ENCODE measurements at regions not wholly inside any gene's neighbourhood (a gene's known extent, or its start where the extent isn't known, plus 50 kb on each side); places are given as distances from the start of the nearest gene placed in this dataset.
A peak's percentile ranks its signal among the peaks of the same experiment; 100 is the strongest.

DNA sequence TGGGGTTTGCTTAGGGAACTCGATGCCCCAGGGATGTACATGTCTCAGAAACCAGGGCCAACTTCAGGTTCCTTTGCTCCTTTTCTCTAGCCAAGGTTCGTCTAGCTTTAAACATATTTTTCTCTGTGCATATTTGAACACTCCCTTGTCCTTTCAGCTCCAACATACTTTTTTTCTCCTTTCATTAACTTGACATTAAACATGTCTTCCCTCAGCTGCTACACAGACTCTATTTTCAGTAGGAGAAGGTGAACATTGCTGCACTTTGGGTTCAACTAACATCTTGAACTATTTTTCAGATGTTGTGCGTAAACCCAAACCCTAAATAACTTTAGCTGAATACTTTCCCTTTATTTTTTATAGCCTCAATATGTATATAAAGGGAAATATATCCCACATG is 212.9 kb downstream of the MTX2 start:
- no peaks in the 10 kb centered on the region for H3K36me3 ChIP-seq
- TF ChIP-seq EP300 (IDR thresholded peaks at IDR 0.05) (no peak), POLR2AphosphoS5 (IDR thresholded peaks at IDR 0.05) (no peak), POLR2A (IDR thresholded peaks at IDR 0.05) (no peak)
- TF ChIP-seq, protein P1, sequence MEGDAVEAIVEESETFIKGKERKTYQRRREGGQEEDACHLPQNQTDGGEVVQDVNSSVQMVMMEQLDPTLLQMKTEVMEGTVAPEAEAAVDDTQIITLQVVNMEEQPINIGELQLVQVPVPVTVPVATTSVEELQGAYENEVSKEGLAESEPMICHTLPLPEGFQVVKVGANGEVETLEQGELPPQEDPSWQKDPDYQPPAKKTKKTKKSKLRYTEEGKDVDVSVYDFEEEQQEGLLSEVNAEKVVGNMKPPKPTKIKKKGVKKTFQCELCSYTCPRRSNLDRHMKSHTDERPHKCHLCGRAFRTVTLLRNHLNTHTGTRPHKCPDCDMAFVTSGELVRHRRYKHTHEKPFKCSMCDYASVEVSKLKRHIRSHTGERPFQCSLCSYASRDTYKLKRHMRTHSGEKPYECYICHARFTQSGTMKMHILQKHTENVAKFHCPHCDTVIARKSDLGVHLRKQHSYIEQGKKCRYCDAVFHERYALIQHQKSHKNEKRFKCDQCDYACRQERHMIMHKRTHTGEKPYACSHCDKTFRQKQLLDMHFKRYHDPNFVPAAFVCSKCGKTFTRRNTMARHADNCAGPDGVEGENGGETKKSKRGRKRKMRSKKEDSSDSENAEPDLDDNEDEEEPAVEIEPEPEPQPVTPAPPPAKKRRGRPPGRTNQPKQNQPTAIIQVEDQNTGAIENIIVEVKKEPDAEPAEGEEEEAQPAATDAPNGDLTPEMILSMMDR (IDR thresholded peaks at IDR 0.05) = no peak
- peaks cover 0 to 15% (median 0%) of the 10 kb centered on the region in 3 donors for H3K27me3 ChIP-seq
- no peaks in the 10 kb centered on the region for H3K9me3 ChIP-seq
- 65 to 79% (median 67%) methylated on average over 3 of the region's 3 CpGs for WGBS, 5 donors
- no peaks in the 10 kb centered on the region for H3K4me1 ChIP-seq
- intact Hi-C loops (cut with DNase I; ENCODE audit: low total_unique reads) = no loop called here
- no peak overlapping the region for H3K4me3 ChIP-seq
- no peak overlapping the region for H3K27ac ChIP-seq
- DNase-seq = peak in 1 of 2 donors; percentile 33

DNA sequence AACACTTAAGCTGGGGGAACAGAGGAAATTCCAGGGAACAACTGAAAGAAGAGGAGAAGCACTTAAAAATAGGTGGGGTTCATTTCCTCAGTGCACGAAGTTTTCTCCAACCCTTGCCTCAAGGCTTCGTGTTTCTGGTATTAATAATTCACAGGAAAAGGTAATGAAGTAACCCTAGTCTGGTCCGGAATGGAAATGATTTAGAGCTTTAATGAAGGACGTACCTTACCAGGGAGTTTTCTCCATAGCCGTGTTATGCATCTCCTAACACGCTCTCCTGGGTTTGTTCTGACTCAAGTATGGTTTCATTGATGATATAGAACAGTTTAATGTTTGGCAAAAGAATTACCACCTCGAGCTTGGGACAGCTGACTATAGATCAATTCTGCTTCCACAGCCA is 214.2 kb downstream of the MTX2 start:
- Histone ChIP-seq H3K27ac (no peak overlapping the region), H3K4me3 (no peak overlapping the region), H3K4me1 (no peaks in the 10 kb centered on the region), H3K36me3 (no peaks in the 10 kb centered on the region), H3K9me3 (no peaks in the 10 kb centered on the region), H3K27me3 (peaks cover 0 to 15% (median 4%) of the 10 kb centered on the region in 3 donors)
- 60 to 69% (median 63%) methylated on average over 7 of the region's 7 CpGs for WGBS, 5 donors
- TF ChIP-seq EP300 (IDR thresholded peaks at IDR 0.05) (no peak), POLR2AphosphoS5 (IDR thresholded peaks at IDR 0.05) (no peak), POLR2A (IDR thresholded peaks at IDR 0.05) (no peak)
- TF ChIP-seq, protein P1 (IDR thresholded peaks at IDR 0.05) = no peak
- intact Hi-C loops (cut with DNase I; ENCODE audit: low total_unique reads) = no loop called here
- DNase-seq = no peak

DNA sequence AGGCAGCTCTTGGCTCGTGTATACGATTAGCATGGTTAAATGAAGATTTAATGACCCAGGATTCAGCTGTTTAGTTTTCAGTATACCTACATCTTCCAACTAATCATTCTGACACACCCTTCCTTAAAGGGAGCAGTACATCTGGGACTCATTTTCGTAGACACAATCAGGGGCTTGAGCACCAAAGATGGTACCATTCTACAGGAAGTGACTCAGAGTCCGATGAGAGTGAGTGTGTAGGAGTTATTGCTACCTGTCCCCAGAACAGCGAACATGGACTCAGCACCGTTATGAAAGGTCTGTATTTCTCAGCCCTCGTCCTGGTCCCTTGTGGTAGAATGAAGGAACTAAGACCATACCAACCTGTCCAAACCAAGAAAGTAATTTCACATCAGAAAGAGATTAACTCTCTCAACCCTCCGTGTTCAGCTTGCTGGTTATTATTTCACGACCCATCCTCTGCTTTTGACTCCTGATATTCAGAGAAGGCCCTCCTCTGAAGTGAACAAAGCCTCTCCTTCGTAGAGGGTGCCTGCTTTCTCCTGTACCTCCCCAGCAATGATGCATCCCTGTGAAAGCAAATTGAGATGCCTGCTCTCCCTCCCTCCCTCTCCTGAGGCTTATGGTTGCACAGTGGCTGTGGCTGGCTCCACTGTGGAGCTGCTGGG is 214.8 kb downstream of the MTX2 start:
- peaks cover 0 to 15% (median 4%) of the 10 kb centered on the region in 3 donors for H3K27me3 ChIP-seq
- no peaks in the 10 kb centered on the region for H3K9me3 ChIP-seq
- no peaks in the 10 kb centered on the region for H3K4me1 ChIP-seq
- no peak for DNase-seq
- TF ChIP-seq, protein P1 (IDR thresholded peaks at IDR 0.05) = no peak
- TF ChIP-seq POLR2A (IDR thresholded peaks at IDR 0.05) = no peak
- no peak for TF ChIP-seq POLR2AphosphoS5 (IDR thresholded peaks at IDR 0.05)
- no peak for TF ChIP-seq EP300 (IDR thresholded peaks at IDR 0.05)
- intact Hi-C loops (cut with DNase I; ENCODE audit: low total_unique reads) = no loop called here
- H3K4me3 ChIP-seq = no peak overlapping the region
- no peaks in the 10 kb centered on the region for H3K36me3 ChIP-seq
- H3K27ac ChIP-seq = no peak overlapping the region
- WGBS, 5 donors = 76 to 82% (median 80%) methylated on average over 10 of the region's 10 CpGs

DNA sequence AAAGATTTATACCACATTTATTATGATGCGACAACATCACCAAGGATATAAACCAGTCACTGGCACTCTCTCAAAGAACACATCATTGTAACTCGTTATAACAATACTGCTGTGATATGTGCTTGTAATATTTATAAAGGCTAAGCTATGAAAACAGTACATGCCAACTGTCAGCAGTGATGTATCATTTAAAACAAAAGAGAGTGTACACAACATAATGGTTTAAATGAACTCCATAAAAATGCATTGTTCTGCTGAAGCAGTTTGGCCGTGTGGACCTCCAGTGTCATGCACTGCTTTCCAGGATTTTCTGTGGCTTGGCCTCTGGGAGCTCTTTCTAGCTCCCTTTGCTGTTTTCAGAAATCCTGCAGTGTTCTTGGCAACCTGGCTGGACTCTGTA is 215.6 kb downstream of the MTX2 start:
- peaks cover 0 to 20% (median 4%) of the 10 kb centered on the region in 3 donors for H3K27me3 ChIP-seq
- no peak overlapping the region for H3K27ac ChIP-seq
- peaks cover 0 to 1% (median 0%) of the 10 kb centered on the region in 4 donors for H3K4me1 ChIP-seq
- DNase-seq = peak in 1 of 2 donors; percentile 68
- TF ChIP-seq POLR2AphosphoS5 (IDR thresholded peaks at IDR 0.05) = no peak
- H3K9me3 ChIP-seq = no peaks in the 10 kb centered on the region
- 48 to 56% (median 49%) methylated on average over 3 of the region's 3 CpGs for WGBS, 5 donors
- no peaks in the 10 kb centered on the region for H3K36me3 ChIP-seq
- no peak overlapping the region for H3K4me3 ChIP-seq
- intact Hi-C loops (cut with DNase I; ENCODE audit: low total_unique reads) = no loop called here

DNA sequence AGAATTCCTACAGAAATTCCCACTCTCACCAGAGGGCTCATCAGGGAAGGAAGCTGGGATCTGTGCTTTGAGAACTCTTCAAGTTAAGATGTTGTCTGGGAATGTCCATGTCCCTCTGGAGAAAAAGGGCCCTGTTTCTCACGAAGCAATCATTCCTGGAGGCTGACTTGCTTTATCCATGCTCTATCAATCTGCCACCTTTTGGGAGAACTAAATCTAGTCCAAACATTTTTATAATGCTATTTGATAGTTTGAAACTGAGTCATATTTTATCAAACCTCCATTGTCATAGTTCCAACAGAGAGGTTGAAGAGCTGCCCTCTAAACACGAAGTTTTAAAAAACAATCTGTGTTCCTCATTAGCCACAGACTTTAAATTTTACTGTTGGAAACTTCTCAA is 219.2 kb downstream of the MTX2 start:
- Histone ChIP-seq H3K27me3 (peaks cover 0 to 30% (median 4%) of the 10 kb centered on the region in 3 donors), H3K9me3 (no peaks in the 10 kb centered on the region), H3K4me3 (no peak overlapping the region), H3K27ac (no peak overlapping the region), H3K36me3 (no peaks in the 10 kb centered on the region), H3K4me1 (peaks cover 0 to 9% (median 6%) of the 10 kb centered on the region in 4 donors)
- TF ChIP-seq, protein P1 (IDR thresholded peaks at IDR 0.05) = no peak
- TF ChIP-seq EP300 (IDR thresholded peaks at IDR 0.05) (no peak), POLR2A (IDR thresholded peaks at IDR 0.05) (no peak), POLR2AphosphoS5 (IDR thresholded peaks at IDR 0.05) (no peak)
- WGBS, 5 donors = 53 to 68% (median 60%) methylated on average over 2 of the region's 2 CpGs
- DNase-seq = no peak
- intact Hi-C loops (cut with DNase I; ENCODE audit: low total_unique reads) = no loop called here

All from stomach (tissue), 8 donors.